ENCODE measurements at regions not wholly inside any gene's neighbourhood (a gene's known extent, or its start where the extent isn't known, plus 50 kb on each side); places are given as distances from the start of the nearest gene placed in this dataset.

DNA sequence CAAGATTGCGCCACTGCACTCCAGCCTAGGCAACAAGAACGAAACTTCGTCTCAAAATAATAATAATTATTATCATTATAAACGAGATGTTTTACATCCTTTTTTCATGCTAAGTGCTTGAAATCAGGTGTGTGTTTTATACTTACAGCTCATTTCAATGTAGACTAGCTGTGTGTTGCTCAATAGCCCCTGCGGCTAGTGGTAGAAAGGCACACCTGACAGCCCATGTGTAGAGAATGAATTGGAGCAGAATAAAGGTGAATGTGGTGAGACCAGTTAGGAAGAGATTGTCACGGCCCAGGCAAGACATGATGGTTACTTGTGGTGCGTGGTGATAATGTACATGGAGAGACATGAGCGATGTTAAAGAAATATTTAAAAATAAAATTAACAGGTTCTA is 86.7 kb upstream of the TMEM26 start:
- no peaks in the 10 kb centered on the region for H3K36me3 Mint-ChIP-seq (ENCODE audit: low read depth)
- H3K9ac ChIP-seq (ENCODE audit: extremely low read depth, low read length, poor library complexity, severe bottlenecking), result no peak overlapping the region

DNA sequence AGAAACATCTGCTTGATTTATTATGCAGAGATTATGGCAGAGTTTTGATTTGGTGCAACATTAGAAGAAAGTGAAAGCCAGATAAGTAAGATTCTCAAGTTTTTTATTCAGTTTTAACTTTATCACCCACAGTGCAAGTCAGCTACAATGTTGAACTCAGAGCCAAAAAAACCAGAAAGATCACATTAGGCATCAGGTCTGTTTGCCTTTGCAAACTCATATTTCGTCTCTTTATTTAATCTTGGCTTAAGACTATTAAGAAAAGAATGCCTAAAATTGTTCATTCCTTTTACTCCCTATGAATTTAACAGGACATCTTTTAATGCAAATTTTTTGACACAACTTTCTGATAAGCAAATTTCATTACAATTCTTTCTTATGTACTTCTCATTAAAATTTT is 76.0 kb upstream of the TMEM26 start:
- H3K4me1 ChIP-seq (ENCODE audit: control insufficient read depth, insufficient read depth, low read length), result no peaks in the 10 kb centered on the region
- no peaks in the 10 kb centered on the region for H3K36me3 Mint-ChIP-seq (ENCODE audit: low read depth)
- no peak for DNase-seq
- no peaks in the 10 kb centered on the region for H3K4me1 Mint-ChIP-seq
- H3K27me3 Mint-ChIP-seq (ENCODE audit: insufficient read depth), result peaks cover 2% of the 10 kb centered on the region
- no peak overlapping the region for H3K9ac ChIP-seq (ENCODE audit: extremely low read depth, low read length, poor library complexity, severe bottlenecking)
- no peak overlapping the region for H3K4me3 ChIP-seq (ENCODE audit: low read length)
- TF ChIP-seq, protein P1, sequence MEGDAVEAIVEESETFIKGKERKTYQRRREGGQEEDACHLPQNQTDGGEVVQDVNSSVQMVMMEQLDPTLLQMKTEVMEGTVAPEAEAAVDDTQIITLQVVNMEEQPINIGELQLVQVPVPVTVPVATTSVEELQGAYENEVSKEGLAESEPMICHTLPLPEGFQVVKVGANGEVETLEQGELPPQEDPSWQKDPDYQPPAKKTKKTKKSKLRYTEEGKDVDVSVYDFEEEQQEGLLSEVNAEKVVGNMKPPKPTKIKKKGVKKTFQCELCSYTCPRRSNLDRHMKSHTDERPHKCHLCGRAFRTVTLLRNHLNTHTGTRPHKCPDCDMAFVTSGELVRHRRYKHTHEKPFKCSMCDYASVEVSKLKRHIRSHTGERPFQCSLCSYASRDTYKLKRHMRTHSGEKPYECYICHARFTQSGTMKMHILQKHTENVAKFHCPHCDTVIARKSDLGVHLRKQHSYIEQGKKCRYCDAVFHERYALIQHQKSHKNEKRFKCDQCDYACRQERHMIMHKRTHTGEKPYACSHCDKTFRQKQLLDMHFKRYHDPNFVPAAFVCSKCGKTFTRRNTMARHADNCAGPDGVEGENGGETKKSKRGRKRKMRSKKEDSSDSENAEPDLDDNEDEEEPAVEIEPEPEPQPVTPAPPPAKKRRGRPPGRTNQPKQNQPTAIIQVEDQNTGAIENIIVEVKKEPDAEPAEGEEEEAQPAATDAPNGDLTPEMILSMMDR (conservative IDR thresholded peaks at IDR 0.05), result no peak
- H3K9me3 ChIP-seq (ENCODE audit: control insufficient read depth, low read length), result no peaks in the 10 kb centered on the region
- WGBS, 2 experiments (ENCODE audit: insufficient coverage in 1 of 2, insufficient read length in 1 of 2), result 86 to 88% methylated on average over 1 of the region's 1 CpG
- no peaks in the 10 kb centered on the region for H3K27me3 ChIP-seq (ENCODE audit: control insufficient read depth, insufficient read depth, low read length, poor library complexity, severe bottlenecking)
- H3K9me3 Mint-ChIP-seq, result no peaks in the 10 kb centered on the region
- no peak overlapping the region for H3K27ac ChIP-seq (ENCODE audit: low read depth, low read length)
- no peak overlapping the region for H3K27ac Mint-ChIP-seq
- no peak overlapping the region for H3K4me3 Mint-ChIP-seq
- no peaks in the 10 kb centered on the region for H3K36me3 ChIP-seq (ENCODE audit: control insufficient read depth, insufficient read depth, low read length)

More for the DNA sequence above, 86.7 kb upstream of the TMEM26 start:
- Histone ChIP-seq H3K27me3 (ENCODE audit: control insufficient read depth, insufficient read depth, low read length, poor library complexity, severe bottlenecking) (no peaks in the 10 kb centered on the region), H3K4me3 (ENCODE audit: low read length) (no peak overlapping the region), H3K4me1 (ENCODE audit: control insufficient read depth, insufficient read depth, low read length) (no peaks in the 10 kb centered on the region), H3K27ac (ENCODE audit: low read depth, low read length) (no peak overlapping the region), H3K9me3 (ENCODE audit: control insufficient read depth, low read length) (no peaks in the 10 kb centered on the region), H3K36me3 (ENCODE audit: control insufficient read depth, insufficient read depth, low read length) (no peaks in the 10 kb centered on the region)
- no peaks in the 10 kb centered on the region for H3K9me3 Mint-ChIP-seq
- H3K27me3 Mint-ChIP-seq (ENCODE audit: insufficient read depth), result no peaks in the 10 kb centered on the region
- H3K4me3 Mint-ChIP-seq, result no peak overlapping the region
- WGBS, 2 experiments (ENCODE audit: insufficient coverage in 1 of 2, insufficient read length in 1 of 2), result 96% methylated on average over 4 to 6 of the region's 8 CpGs
- DNase-seq, result no peak
- no peaks in the 10 kb centered on the region for H3K4me1 Mint-ChIP-seq
- TF ChIP-seq, protein P1 (conservative IDR thresholded peaks at IDR 0.05), result no peak
- H3K27ac Mint-ChIP-seq, result no peak overlapping the region

DNA sequence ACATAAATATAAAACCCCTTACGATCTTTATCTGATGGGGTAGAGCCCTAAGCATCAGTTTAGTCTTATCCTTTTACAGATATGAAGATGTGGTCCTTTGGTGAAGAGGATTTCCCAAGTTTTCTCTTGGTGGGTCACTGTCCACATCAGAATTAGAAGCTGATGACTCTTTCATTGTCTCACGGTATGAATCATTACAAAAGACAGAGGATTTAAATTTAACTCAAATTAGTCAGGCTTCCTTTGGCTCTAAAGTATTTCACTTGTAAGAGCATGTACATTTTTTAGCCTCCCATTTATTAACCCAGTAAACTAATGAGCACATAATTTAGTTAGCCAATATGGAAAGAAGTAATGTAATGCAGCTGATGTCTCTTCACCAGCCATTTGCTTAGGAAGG is 49.9 kb upstream of the TMEM26 start:
- Mint-ChIP-seq H3K36me3 (ENCODE audit: low read depth) (no peaks in the 10 kb centered on the region), H3K4me3 (no peak overlapping the region), H3K9me3 (no peaks in the 10 kb centered on the region), H3K4me1 (no peaks in the 10 kb centered on the region), H3K27me3 (ENCODE audit: insufficient read depth) (peaks cover 1% of the 10 kb centered on the region), H3K27ac (no peak overlapping the region)
- TF ChIP-seq, protein P1 (conservative IDR thresholded peaks at IDR 0.05), result no peak
- Histone ChIP-seq H3K9me3 (ENCODE audit: control insufficient read depth, low read length) (no peaks in the 10 kb centered on the region), H3K9ac (ENCODE audit: extremely low read depth, low read length, poor library complexity, severe bottlenecking) (no peak overlapping the region), H3K27ac (ENCODE audit: low read depth, low read length) (no peak overlapping the region), H3K36me3 (ENCODE audit: control insufficient read depth, insufficient read depth, low read length) (no peaks in the 10 kb centered on the region), H3K4me3 (ENCODE audit: low read length) (no peak overlapping the region), H3K4me1 (ENCODE audit: control insufficient read depth, insufficient read depth, low read length) (no peaks in the 10 kb centered on the region), H3K27me3 (ENCODE audit: control insufficient read depth, insufficient read depth, low read length, poor library complexity, severe bottlenecking) (no peaks in the 10 kb centered on the region)
- 78 to 86% methylated on average over 1 of the region's 2 CpGs for WGBS, 2 experiments (ENCODE audit: insufficient coverage in 1 of 2, insufficient read length in 1 of 2)
- DNase-seq, result no peak

Measured in endodermal cell (in vitro differentiated cells).